K562 (cell line): ENCODE measurements at regions not wholly inside any gene's neighbourhood (a gene's known extent, or its start where the extent isn't known, plus 50 kb on each side); places are given as distances from the start of the nearest gene placed in this dataset.

Source experiments
- ATAC-seq: fragments of 200-7000 bp; cut with Tn5 transposase; 3 replicates; pipeline ENCODE4 v1.9.1; 2020; ENCODE audit warnings: moderate library complexity
- BruUV-seq: library from RNA; stranded (reverse); fragments of 400-500 nt; replicated peaks from 2 replicates; lab custom pipeline; 2021; lab: Mats Ljungman, UMichigan
- CTCF ChIA-PET: fragments of 300-600 bp; formaldehyde crosslinking; extraction: SDS; loops from one replicate; lab custom pipeline; 2021; ENCODE audit warnings: low intra/inter-chr PET ratio; lab: Yijun Ruan, JAX
- POLR2A ChIA-PET: fragments of 300-600, 350-650 bp; sonication (Branson Sonifier 250); formaldehyde crosslinking; extraction: SDS; loops from one replicate; lab custom pipeline; 2021; ENCODE audit warnings: antibody characterized with exemption, inconsistent platforms; lab: Yijun Ruan, JAX
- DNase-seq, 4 experiments: peaks; one replicate each; pipeline versions ENCODE4 v3.0.0 to v3.0.0-alpha.2; 2011 to 2018; ENCODE audit warnings: low spot score in 3 of 4, mixed read lengths in 3 of 4; ENCODE audit errors: extremely low read depth in 1 of 4
- FAIRE-seq: peaks from 2 replicates; lab custom pipeline; 2011; peaks lifted over from hg19 to GRCh38; lab: Jason Lieb, UNC
- H2AFZ ChIP-seq: 2 replicates; pipeline ENCODE4 v1.6.0; 2011; ENCODE audit warnings: low read depth, low read length, control low read depth, inconsistent platforms
- H3K27ac ChIP-seq: fragments of 200-600 bp; 3 replicates; pipeline ENCODE4 v1.8.0; 2011; ENCODE audit warnings: low read depth, mild to moderate bottlenecking, control low read depth, inconsistent platforms, low read length, moderate library complexity, mixed read lengths; ENCODE audit errors: extremely low read depth
- H3K27me3 ChIP-seq, 2 experiments: fragments of 300-600 bp in 1 of 2; 2 replicates in 1 of 2; 3 replicates in 1 of 2; pipeline versions ENCODE4 v1.6.0 to v1.8.0; 2011; ENCODE audit warnings: inconsistent platforms in 2 of 2, low read length in 2 of 2, mild to moderate bottlenecking in 1 of 2, mixed read lengths in 1 of 2, moderate library complexity in 1 of 2; ENCODE audit not compliant: control insufficient read depth in 2 of 2, insufficient read depth in 2 of 2
- H3K36me3 ChIP-seq: fragments of 300-600 bp; 3 replicates; pipeline ENCODE4 v1.8.0; 2011; ENCODE audit warnings: mild to moderate bottlenecking, low read length, inconsistent platforms; ENCODE audit not compliant: control insufficient read depth, insufficient read depth
- H3K4me1 ChIP-seq, 2 experiments: fragments of 200-600 bp in 1 of 2; replicated peaks in 1 of 2; 2 replicates in 1 of 2; 3 replicates in 1 of 2; pipeline versions ENCODE4 v1.5.1 to v1.8.0; 2011; ENCODE audit warnings: inconsistent platforms in 2 of 2, low read length in 2 of 2, mild to moderate bottlenecking in 1 of 2, mixed read lengths in 1 of 2, moderate library complexity in 1 of 2; ENCODE audit not compliant: control insufficient read depth in 2 of 2, insufficient read depth in 2 of 2
- H3K4me2 ChIP-seq: 2 replicates; pipeline ENCODE4 v1.6.1; 2011; ENCODE audit warnings: low read length, control low read depth, inconsistent platforms, mixed read lengths; ENCODE audit not compliant: insufficient read depth
- H3K4me3 ChIP-seq: fragments of 200-600 bp; sonication (generic), shearing (Covaris generic); 2 replicates; pipeline ENCODE4 v1.5.1; 2016; ENCODE audit warnings: control low read depth, inconsistent platforms
- H3K79me2 ChIP-seq: fragments of 200-600 bp; 3 replicates; pipeline ENCODE4 v1.8.0; 2011; ENCODE audit warnings: low read length, inconsistent platforms; ENCODE audit not compliant: control insufficient read depth, insufficient read depth
- H3K9ac ChIP-seq, 2 experiments: 2 replicates each; pipeline versions ENCODE4 v1.6.0 to v1.6.1; 2011; ENCODE audit warnings: low read depth in 2 of 2, low read length in 2 of 2, control low read depth in 1 of 2, inconsistent platforms in 1 of 2, mild to moderate bottlenecking in 1 of 2, mixed read lengths in 1 of 2; ENCODE audit not compliant: insufficient read depth in 1 of 2
- H3K9me1 ChIP-seq: one replicate; pipeline ENCODE4 v1.6.0; 2011; ENCODE audit warnings: inconsistent platforms, mild to moderate bottlenecking, low read length, moderate library complexity; ENCODE audit not compliant: control insufficient read depth, insufficient read depth
- H3K9me3 ChIP-seq: replicated peaks from 2 replicates; pipeline ENCODE4 v1.5.1; 2011; ENCODE audit warnings: low read depth, low read length, inconsistent platforms; ENCODE audit not compliant: control insufficient read depth, insufficient read depth
- H4K20me1 ChIP-seq: replicated peaks from 2 replicates; pipeline ENCODE4 v1.6.1; 2011; ENCODE audit warnings: low read length, inconsistent platforms, mixed read lengths; ENCODE audit not compliant: control insufficient read depth, insufficient read depth
- CBX1 ChIP-seq: sonication (generic); IDR thresholded peaks from 2 replicates; pipeline ENCODE4 v1.6.1; 2016; ENCODE audit warnings: antibody characterized with exemption, low read depth, mild to moderate bottlenecking
- CCAR2 ChIP-seq: fragments of 200-400 bp; formaldehyde crosslinking; IDR thresholded peaks from 2 replicates; pipeline ENCODE4 v1.6.1; 2017; ENCODE audit warnings: mild to moderate bottlenecking, low read depth, low read length
- HMBOX1 ChIP-seq: sonication (generic); IDR thresholded peaks from 2 replicates; pipeline ENCODE4 v1.6.1; 2016
- HOXB6 ChIP-seq: fragments of 250-450 bp; sonication (Bioruptor Pico); IDR thresholded peaks from 2 replicates; pipeline ENCODE4 v1.5.1; 2022; ENCODE audit warnings: mild to moderate bottlenecking, borderline replicate concordance
- LARP7 ChIP-seq: fragments of 450-650 bp; IDR thresholded peaks from 2 replicates; pipeline ENCODE4 v1.6.1; 2016
- LEF1 ChIP-seq: fragments of 450-650 bp; IDR thresholded peaks from 2 replicates; pipeline ENCODE4 v1.6.1; 2016; ENCODE audit warnings: mild to moderate bottlenecking
- PML ChIP-seq: IDR thresholded peaks from 2 replicates; pipeline ENCODE4 v1.6.1; 2012; ENCODE audit warnings: low read length, inconsistent platforms
- POLR2AphosphoS5 ChIP-seq: IDR thresholded peaks from 2 replicates; pipeline ENCODE4 v1.6.1; 2011; ENCODE audit warnings: mild to moderate bottlenecking, low read depth, low read length, moderate library complexity; ENCODE audit not compliant: control insufficient read depth, insufficient read depth
- PRPF4 ChIP-seq: fragments of 200-400 bp; formaldehyde crosslinking; IDR thresholded peaks from one replicate; pipeline ENCODE4 v1.6.1; 2017; ENCODE audit warnings: low read length, low read depth, mild to moderate bottlenecking; ENCODE audit not compliant: insufficient read depth, poor library complexity, severe bottlenecking
- RBBP5 ChIP-seq: fragments of 200-600 bp; sonication (generic); IDR thresholded peaks from 2 replicates; pipeline ENCODE4 v1.6.1; 2012; ENCODE audit warnings: borderline replicate concordance, mild to moderate bottlenecking, low read length, control low read depth, inconsistent platforms; ENCODE audit not compliant: insufficient read depth, poor library complexity, severe bottlenecking
- SAP30 ChIP-seq: fragments of 200-600 bp; sonication (generic); IDR thresholded peaks from 2 replicates; pipeline ENCODE4 v1.6.1; 2012; ENCODE audit warnings: borderline replicate concordance, low read depth, mild to moderate bottlenecking, moderate library complexity, low read length, control low read depth, inconsistent platforms; ENCODE audit not compliant: insufficient read depth, poor library complexity, severe bottlenecking
- SMC3 ChIP-seq: conservative IDR thresholded peaks from 2 replicates; pipeline ENCODE4 v1.6.1; 2011; ENCODE audit warnings: low read depth, low read length, improper control_type of control experiment; ENCODE audit not compliant: insufficient read depth
- SRF ChIP-seq, 2 experiments: fragments of 250-450, 450-650 bp in 1 of 2; sonication (Bioruptor Pico) in 1 of 2; sonication (generic) in 1 of 2; formaldehyde crosslinking; IDR thresholded peaks; 2 replicates each; pipeline versions ENCODE4 v1.5.0 to v1.5.1; 2020 to 2022; ENCODE audit warnings: mild to moderate bottlenecking in 1 of 2, missing genetic modification reagents in 1 of 2
- ZNF146 ChIP-seq: IDR thresholded peaks from one replicate; pipeline ENCODE4 v1.6.1; 2018; ENCODE audit warnings: missing compliant biosample characterization; ENCODE audit not compliant: unreplicated experiment
- ZNF785 ChIP-seq: fragments of 250-450 bp; sonication (Bioruptor Pico); IDR thresholded peaks from 2 replicates; pipeline ENCODE4 v1.4.0; 2020; ENCODE audit warnings: mild to moderate bottlenecking
- ZSCAN32 ChIP-seq: fragments of 450-650 bp; formaldehyde crosslinking; IDR thresholded peaks from 2 replicates; pipeline ENCODE4 v1.4.0; 2020; ENCODE audit warnings: mild to moderate bottlenecking, moderate library complexity
- WGBS: fragments of 100-300 bp; shearing (Covaris generic); methylation state at CpG from one replicate; pipeline ENCODE4 v1.1.6; 2016; ENCODE audit warnings: low coverage, mixed read lengths; ENCODE audit not compliant: insufficient coverage; ENCODE audit errors: missing lambda C conversion rate; 5-methylcytosine and 5-hydroxymethylcytosine counted together
- in situ Hi-C: fragments of 300-500 bp; cut with MboI; formaldehyde crosslinking; loops from 4 replicates; pipeline ENCODE4 v1.15.0; 2018; ENCODE audit warnings: inconsistent platforms, mixed read lengths
- intact Hi-C: fragments of 100-400 bp; cut with micrococcal nuclease; formaldehyde crosslinking; loops from 2 replicates; pipeline ENCODE4 v1.14.2; 2022
- TF ChIP-seq, protein P1 (sequence below): fragments of 450-650 bp; conservative IDR thresholded peaks from 2 replicates; pipeline ENCODE4 v1.6.1; 2016; ENCODE audit warnings: missing genetic modification characterization, low read depth, mild to moderate bottlenecking, control low read depth, missing compliant biosample characterization

DNA sequence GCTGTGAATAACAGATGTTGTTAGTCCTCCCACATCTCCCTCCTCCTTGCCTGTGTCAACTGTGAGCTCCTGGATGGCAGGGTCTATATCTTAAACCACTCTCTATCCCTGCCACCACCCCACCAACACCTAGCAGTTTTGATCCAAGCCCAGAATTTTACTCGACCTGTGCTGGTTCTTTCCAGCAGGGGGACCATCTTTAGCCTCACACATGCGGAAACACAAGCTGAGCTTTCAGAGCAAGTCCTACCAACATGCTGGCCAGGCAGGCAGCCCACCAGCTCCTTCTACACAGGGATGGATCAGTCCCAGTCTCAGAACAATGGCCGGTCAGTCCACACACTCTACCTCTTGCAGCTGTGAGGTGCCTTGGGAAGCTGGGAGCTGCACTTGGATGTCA lies 231.5 kb downstream of the NXPE2 start (continued):
- TF ChIP-seq SMC3, result no peak

DNA sequence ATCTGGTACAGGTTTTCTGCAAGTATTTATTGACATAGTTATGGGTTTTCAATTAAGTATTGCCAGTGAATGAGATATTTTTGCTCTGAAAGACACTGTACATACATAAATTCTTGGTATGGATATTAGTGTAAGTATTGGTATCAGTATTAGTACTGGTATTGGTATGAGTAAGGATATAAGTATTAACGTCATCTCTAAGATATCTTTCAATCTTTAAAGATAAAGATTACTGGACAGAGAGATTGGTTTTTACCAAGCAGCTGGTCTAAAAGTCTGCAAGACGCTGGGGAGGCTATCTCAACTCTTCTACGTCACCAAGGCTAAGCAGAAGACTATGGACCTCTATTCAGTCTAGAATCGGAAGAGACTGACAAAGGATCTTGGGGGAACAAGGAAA lies 234.5 kb downstream of the NXPE2 start:
- TF ChIP-seq LARP7 (no peak), HOXB6 (CRISPR knock-in tag) (no peak), ZNF146 (no peak), CCAR2 (no peak), LEF1 (no peak), ZNF785 (CRISPR knock-in tag) (no peak), CBX1 (no peak), HMBOX1 (no peak), PML (no peak), ZSCAN32 (CRISPR knock-in tag) (no peak), SAP30 (no peak), RBBP5 (no peak), SRF (CRISPR knock-in tag; IDR thresholded peaks at IDR 0.05) (no peak), PRPF4 (no peak), POLR2AphosphoS5 (no peak)
- TF ChIP-seq, protein P1, sequence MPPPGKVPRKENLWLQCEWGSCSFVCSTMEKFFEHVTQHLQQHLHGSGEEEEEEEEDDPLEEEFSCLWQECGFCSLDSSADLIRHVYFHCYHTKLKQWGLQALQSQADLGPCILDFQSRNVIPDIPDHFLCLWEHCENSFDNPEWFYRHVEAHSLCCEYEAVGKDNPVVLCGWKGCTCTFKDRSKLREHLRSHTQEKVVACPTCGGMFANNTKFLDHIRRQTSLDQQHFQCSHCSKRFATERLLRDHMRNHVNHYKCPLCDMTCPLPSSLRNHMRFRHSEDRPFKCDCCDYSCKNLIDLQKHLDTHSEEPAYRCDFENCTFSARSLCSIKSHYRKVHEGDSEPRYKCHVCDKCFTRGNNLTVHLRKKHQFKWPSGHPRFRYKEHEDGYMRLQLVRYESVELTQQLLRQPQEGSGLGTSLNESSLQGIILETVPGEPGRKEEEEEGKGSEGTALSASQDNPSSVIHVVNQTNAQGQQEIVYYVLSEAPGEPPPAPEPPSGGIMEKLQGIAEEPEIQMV (tag), result no peak
- Histone ChIP-seq H3K36me3 (no peaks in the 10 kb centered on the region), H3K9me3 (no peaks in the 10 kb centered on the region), H3K4me3 (no peak overlapping the region), H3K9ac (no peak overlapping the region), H2AFZ (no peak overlapping the region), H3K27me3 (no peaks in the 10 kb centered on the region), H4K20me1 (no peaks in the 10 kb centered on the region), H3K4me2 (no peak overlapping the region), H3K79me2 (no peaks in the 10 kb centered on the region), H3K4me1 (no peaks in the 10 kb centered on the region), H3K9me1 (no peaks in the 10 kb centered on the region), H3K27ac (no peak overlapping the region)
- no TSS peak for BruUV-seq
- DNase-seq, result no peak
- ATAC-seq, result no peak
- 0% methylated on average over 4 of the region's 4 CpGs for WGBS
- no peak for FAIRE-seq
- in situ Hi-C loops, result no loop called here
- intact Hi-C loops, result no loop called here
- POLR2A ChIA-PET, result interaction anchor here (0.5 kb wide), 1 partner anchor 152 kb away, joined by 3 read pairs; no protein-coding TSS in a partner anchor
- CTCF ChIA-PET, result no interaction called here
